ENCODE measurements at regions not wholly inside any gene's neighbourhood (a gene's known extent, or its start where the extent isn't known, plus 50 kb on each side); places are given as distances from the start of the nearest gene placed in this dataset.
A peak's percentile ranks its signal among the peaks of the same experiment; 100 is the strongest.
"Not testable (repeated sequence)": the region's sequence is repeated elsewhere in the genome, so short reads cannot be mapped to it uniquely, and the experiment has no call there.

DNA sequence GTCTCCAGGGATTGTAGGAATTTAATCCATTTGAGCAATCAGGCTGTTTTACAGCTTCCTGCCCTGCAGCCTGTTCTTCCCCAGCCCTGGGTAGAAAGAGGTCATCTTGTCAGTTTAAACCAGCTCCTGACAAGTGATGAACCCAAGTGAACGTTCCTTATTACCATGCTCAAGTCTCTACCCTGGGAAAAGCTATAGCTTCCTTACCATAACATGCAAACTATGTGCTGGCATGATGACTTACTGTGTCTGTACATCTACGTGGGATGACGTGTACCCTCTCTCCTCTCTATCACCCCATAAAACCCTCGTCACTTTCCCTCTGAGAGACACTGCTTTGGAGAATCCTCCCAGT, 452.2 kb downstream of the XYLT1 start:
- DNase-seq, result no peak

DNA sequence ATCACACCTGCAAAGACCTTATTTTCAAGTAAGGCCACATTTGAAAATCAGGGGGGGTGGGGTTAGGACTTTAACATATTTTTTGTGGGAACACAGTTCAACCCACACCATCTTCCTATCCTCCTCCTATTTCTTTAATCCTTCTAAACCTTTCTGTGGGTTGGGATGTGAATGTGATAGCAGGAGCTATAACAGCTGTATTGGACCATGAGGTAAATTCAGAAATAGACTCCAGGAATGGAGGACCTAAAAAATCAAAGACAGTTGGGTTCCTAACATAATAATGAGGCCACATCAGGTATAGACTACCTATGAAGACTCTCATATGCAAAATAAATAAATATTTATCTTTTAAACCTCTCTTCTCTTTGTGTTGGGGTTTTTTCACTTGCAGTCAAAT, 451.4 kb downstream of the XYLT1 start:
- no peak for DNase-seq

DNA sequence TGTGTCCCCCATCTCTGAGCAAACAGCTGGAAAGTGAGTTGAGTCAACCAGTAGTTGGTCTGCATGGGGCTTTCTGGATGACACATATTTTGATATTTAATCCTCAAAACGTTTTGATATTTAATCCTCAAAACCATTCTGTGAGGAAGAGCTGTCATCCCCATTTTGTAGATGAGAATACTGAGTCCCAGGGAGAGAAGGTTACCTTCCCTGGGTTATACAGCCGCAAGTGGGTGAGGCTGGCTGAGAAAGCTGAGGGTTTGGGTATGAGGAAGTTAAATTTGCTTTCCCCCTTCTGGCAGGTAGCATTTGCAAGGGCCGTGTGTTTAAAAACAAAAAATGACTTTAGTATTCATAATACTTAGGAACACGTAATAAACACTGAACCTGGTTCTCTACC, 447.2 kb downstream of the XYLT1 start:
- DNase-seq, result no peak

DNA sequence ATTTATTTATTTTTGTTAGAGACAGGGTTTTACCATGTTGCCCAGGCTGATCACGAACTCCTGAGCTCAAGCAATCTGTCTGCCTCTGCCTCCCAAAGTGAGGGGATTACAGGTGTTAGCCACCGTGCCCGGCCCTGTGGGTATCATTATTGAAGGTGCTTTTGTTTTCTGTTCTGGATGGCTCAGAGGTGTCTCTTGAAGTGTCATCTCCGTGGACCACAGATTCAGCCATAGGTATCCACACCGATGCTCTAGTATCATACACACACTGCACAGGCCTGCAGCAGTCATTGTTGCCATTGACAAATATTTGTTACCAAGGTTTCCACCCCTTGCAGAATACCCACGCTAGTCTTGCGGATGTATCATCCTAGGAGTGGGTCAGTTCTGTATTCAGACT, 446.2 kb downstream of the XYLT1 start:
- DNase-seq, result no peak

DNA sequence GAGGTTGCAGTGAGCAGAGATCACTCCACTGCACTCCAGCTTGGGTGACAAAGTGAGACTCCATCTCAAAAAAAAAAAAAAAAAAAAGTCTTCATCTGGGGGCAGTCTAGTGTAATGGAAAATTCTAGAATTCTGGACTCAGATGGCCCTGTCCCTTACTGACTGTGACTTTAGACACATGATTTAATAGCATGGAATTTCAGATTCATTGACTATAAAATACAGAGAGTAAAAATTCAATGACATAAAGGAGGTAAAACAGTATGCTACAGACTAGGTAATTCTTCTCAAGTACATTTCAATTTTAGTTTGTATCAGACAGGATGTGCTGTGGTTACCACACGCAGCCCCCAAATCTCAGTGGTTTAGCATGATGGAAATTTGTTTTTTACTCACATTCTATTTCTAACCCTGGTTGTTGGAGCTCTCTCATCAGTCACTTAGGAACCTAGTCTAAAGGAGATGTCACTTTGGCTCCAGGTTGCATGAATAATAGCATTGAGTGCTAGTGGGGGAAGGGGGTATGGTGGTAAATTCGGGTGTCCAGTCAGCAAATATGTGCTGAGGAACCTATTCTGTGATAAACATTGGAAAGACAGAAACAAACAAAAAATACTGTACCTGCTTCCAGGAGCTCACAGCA, 444.0 kb downstream of the XYLT1 start:
- peak; percentile 43 for DNase-seq

DNA sequence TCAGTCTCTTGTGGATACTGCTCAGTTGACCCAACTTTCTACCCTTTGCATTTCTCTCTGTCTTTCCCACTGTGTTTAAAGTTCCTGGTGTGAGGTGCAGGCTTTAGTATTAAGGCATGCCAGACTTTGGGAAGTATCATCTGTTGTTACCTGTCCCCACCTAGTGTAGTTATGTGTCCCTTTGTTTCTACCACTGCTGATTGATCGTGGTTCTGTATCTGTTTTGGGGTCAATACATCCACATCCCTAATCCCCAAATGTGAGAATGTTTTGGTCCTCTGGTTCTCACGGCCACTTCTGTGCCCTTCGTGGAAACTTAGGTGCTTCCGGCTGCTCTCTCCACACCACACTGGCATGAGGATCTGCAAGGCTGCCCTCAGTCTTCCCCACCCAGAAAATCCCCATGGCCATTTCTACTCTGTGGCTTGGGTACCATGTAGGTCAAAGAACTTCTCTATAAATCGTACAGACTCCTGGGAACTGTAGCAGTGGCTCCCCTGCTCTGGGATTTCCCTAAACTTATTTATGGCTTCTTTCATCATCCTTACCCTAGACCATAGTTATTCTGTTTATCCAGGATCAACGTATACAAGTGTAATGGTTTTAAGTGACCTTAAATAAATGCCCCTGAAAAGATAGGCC, 443.2 kb downstream of the XYLT1 start:
- DNase-seq, result no peak

DNA sequence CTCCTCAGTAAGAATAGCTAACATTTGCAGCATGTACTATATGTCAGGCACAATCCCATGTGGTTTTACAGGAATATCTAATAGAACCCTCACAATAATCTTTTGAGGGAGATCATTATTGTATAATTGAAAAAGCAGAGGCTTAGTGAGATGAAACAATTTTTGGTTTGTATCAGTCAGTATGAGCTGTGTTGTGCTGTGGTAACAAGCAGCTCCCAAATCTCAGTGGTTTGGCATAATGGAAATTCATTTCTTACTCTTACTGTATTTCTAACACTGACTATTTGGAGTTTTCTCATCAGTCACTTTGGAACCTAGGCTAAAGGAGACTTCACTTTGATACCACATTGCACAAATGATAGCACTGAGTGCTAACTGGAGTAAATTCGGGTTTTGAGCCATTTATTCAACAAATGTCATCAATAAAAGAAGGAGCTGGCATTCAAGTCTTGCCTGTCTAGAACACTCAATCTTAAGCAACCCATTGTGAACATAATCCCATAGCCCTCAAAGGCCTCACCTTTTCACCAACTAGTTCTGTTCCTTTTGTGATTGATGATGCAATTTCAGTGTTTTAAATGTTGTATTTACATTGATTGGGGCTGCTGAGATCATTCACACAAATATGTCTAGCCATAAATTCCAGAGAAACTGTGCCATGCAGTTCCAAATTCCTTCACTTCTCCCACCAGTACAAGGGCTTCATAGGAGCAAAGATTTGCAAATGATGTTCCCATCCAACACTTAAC, 441.0 kb downstream of the XYLT1 start:
- no peak for DNase-seq

DNA sequence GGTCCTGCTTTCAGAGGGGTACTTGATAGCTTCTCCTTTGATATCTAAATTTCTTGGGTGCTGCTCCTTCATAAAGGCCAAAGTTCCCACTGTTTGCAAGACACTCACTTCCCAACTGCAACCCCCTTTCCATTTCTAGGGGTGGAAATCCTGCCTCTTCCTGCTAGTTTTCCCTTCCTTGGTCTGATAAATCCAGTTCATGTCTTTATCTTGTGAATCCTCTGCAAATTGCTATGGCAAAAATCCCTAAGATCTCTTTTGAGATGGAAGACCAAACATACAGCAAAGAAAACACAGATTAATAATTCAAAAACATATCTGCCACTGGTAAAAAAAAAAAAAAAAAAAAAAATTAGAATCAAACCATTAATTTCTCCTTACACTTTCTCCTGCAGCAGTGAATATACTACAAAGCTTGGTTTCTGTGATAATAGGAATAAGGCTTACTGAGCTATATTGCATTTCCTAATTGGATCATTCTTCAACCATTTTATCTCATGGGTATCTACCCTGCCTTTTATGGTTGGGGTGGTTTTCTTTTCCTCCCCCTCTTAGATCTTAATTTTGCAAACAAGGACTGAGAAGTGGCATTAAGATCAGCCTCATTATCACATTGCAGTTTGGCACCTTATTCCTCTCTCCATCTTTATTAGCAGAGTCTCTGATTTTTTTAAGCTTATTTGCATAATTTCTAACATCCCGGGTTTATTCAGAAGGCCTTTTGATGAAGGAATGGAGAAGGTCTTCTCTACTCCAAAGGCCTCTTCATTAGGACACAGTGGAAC, 439.1 kb downstream of the XYLT1 start:
- no peak for DNase-seq

DNA sequence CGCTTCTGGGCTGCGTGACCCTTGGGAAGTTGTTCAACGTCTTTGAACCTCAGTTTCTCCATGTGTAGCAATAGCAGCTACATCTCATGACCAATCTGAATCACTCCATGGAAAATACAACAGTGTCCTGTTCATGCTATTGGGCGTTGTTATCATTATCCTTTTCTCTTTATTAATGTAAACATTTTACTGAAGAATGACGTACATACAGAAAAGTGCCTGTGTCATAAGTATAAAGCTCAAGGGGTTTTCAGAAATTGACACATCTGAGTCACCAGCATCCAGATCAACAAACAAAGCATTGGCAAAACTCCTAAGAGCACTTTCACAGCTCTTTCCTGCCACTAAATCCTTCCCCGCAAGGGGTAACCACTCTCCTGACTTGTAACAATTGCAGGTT, 438.4 kb downstream of the XYLT1 start:
- no peak for DNase-seq

DNA sequence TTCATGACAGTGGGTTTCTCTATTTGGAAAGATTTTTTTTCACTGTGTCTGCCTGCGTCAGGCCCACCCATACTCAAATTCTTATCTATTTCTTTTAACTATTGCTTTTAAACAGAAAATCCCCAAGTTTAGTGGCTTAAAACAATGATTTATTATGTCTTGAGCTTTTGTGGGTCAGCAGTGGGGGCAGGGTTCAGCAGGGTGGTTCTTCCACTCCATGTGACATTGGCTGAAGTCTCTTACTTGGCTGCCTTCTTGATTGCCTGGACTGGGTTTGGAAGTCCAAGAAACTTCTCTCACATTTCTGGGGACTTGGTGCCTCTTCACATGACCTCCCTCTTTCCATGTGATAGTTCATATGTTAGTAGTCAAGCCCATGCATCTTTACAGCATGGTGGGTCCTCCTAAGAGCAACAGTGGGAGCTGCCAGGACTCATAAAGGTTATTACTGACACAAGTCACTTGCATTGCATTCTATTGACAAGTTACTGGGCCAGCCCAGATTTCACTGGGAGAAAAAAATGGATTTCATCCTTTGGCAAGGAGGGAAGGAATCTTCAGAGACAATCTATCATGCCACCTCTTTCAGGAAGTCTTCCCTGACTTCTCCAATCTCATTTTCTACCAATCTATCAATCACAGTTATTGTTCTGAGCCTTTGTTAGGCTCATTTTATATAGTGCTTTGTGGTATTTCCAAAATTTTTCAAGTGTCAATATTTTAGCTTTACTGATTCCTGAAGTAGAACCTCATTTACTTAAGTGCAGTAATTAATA, 436.1 kb downstream of the XYLT1 start:
- DNase-seq, result no peak

DNA sequence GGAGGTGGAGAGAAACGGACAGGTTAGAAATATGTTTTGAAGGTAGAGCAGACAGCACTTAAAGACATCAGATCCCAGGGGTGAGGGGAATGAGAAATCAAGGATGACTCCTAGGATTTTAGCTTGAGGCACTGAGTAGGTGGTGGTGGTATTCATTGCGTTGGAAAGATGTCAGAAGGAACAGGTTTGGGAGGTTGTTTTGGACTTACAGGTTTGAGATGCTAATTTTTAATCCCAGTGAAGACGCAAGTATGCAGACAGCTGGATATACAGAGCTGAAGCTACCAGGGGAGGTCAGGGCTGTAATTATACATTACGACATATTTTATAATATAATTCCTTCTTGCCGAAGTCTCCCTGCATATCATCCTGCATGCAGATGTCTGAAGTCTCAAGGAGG, 433.3 kb downstream of the XYLT1 start:
- no peak for DNase-seq

DNA sequence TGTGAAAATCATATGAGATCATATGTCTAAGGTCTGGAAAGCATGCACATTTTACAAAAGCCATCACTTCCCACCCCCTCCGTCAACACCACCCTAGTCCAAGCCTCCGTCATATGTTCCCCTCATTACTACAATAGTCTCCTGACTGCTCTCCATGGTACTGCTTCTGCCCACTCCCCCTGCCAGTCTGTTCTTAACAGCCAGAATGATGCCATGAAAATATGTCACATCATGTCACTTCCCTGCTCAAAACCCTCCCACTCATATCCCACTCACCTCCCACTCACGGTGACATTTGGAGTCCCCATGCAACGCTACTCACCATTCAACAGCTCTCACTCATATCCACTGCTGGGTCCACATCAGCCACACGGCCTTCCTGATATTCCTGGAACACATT, 432.3 kb downstream of the XYLT1 start:
- DNase-seq, result no peak

DNA sequence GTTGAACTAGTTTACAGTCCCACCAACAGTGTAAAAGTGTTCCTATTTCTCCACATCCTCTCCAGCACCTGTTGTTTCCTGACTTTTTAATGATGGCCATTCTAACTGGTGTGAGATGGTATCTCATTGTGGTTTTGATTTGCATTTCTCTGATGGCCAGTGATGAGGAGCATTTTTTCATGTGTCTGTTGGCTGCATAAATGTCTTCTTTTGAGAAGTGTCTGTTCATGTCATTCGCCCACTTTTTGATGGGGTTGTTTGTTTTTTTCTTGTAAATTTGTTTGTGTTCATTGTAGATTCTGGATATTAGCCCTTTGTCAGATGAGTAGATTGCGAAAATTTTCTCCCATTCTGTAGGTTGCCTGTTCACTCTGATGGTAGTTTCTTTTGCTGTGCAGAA, 421.7 kb downstream of the XYLT1 start:
- not testable (repeated sequence) for DNase-seq

DNA sequence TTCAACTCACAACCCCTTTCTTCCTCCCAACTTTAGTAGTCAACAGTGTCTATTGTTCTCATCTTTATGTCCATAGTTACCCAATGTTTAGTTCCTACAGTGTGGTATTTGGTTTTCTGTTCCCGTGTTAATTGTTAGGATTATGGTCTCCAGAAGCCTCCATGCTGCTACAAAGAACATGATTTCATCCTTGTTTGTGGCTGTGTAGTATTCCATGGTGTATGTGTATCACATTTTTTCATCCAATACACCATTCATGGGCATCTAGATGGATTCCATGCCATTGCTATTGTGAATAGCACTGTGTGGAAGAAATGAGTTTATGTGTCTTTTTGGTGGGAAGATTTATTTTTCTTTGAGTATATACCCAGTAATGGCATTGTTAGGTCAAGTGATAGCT, 420.3 kb downstream of the XYLT1 start:
- no peak for DNase-seq

Measured in stimulated activated CD4-positive, alpha-beta T cell treated with anti-CD3 and anti-CD28 coated beads, Interleukin-4, amount 100 ng/mL, for 24 hours (primary cell).